ENCODE measurements at regions not wholly inside any gene's neighbourhood (a gene's known extent, or its start where the extent isn't known, plus 50 kb on each side); places are given as distances from the start of the nearest gene placed in this dataset.
"Not testable (repeated sequence)": the region's sequence is repeated elsewhere in the genome, so short reads cannot be mapped to it uniquely, and the experiment has no call there.

- H3K4me2 ChIP-seq = no peak overlapping the region
These were observed 1671.1 kb downstream of the MRPL39 start for GRCh38 chr21:23936224-23936623.

GRCh38 chr21:23930565-23930964 lies 1676.7 kb downstream of the MRPL39 start:
- Histone ChIP-seq H3K4me3 (IDR thresholded peaks at IDR 0.05; ENCODE audit: insufficient read depth, low read depth, low read length) (no peak overlapping the region), H3K4me1 (ENCODE audit: low read depth, poor library complexity, severe bottlenecking) (no peaks in the 10 kb centered on the region), H3K27me3 (ENCODE audit: insufficient read depth, low read depth) (no peaks in the 10 kb centered on the region), H3K9ac (no peak overlapping the region), H4K20me1 (ENCODE audit: insufficient read depth) (no peaks in the 10 kb centered on the region), H2AFZ (ENCODE audit: low read depth) (no peak overlapping the region), H3K27ac (no peak overlapping the region), H3K4me2 (no peak overlapping the region), H3K79me2 (ENCODE audit: insufficient read depth, low read depth) (no peaks in the 10 kb centered on the region), H3K36me3 (ENCODE audit: insufficient read depth) (no peaks in the 10 kb centered on the region)
- TF ChIP-seq CTCF (conservative IDR thresholded peaks at IDR 0.05; ENCODE audit: low read depth, low read length) = no peak

More at GRCh38 chr21:23936224-23936623, 1671.1 kb downstream of the MRPL39 start:
- Histone ChIP-seq H3K79me2 (ENCODE audit: insufficient read depth, low read depth) (no peaks in the 10 kb centered on the region), H4K20me1 (ENCODE audit: insufficient read depth) (no peaks in the 10 kb centered on the region), H2AFZ (ENCODE audit: low read depth) (no peak overlapping the region), H3K27me3 (ENCODE audit: insufficient read depth, low read depth) (no peaks in the 10 kb centered on the region), H3K27ac (no peak overlapping the region), H3K9ac (no peak overlapping the region), H3K4me3 (IDR thresholded peaks at IDR 0.05; ENCODE audit: insufficient read depth, low read depth, low read length) (no peak overlapping the region), H3K36me3 (ENCODE audit: insufficient read depth) (no peaks in the 10 kb centered on the region), H3K4me1 (ENCODE audit: low read depth, poor library complexity, severe bottlenecking) (no peaks in the 10 kb centered on the region)
- TF ChIP-seq CTCF (conservative IDR thresholded peaks at IDR 0.05; ENCODE audit: low read depth, low read length) = peak; percentile 56

GRCh38 chr21:23926430-23926829 lies 1680.9 kb downstream of the MRPL39 start:
- not testable (repeated sequence) for H3K27ac ChIP-seq; H3K27me3 ChIP-seq (ENCODE audit: insufficient read depth, low read depth); H3K4me3 ChIP-seq (IDR thresholded peaks at IDR 0.05; ENCODE audit: insufficient read depth, low read depth, low read length); H3K79me2 ChIP-seq (ENCODE audit: insufficient read depth, low read depth); H3K4me2 ChIP-seq; H2AFZ ChIP-seq (ENCODE audit: low read depth); H3K9ac ChIP-seq; H3K36me3 ChIP-seq (ENCODE audit: insufficient read depth); H3K4me1 ChIP-seq (ENCODE audit: low read depth, poor library complexity, severe bottlenecking); H4K20me1 ChIP-seq (ENCODE audit: insufficient read depth)

GRCh38 chr21:23921670-23922418 lies 1685.4 kb downstream of the MRPL39 start:
- Histone ChIP-seq H3K27ac (no peak overlapping the region), H3K36me3 (ENCODE audit: insufficient read depth) (no peaks in the 10 kb centered on the region), H3K4me1 (ENCODE audit: low read depth, poor library complexity, severe bottlenecking) (no peaks in the 10 kb centered on the region), H3K9ac (no peak overlapping the region), H3K79me2 (ENCODE audit: insufficient read depth, low read depth) (no peaks in the 10 kb centered on the region), H4K20me1 (ENCODE audit: insufficient read depth) (no peaks in the 10 kb centered on the region), H3K4me2 (no peak overlapping the region), H2AFZ (ENCODE audit: low read depth) (no peak overlapping the region), H3K27me3 (ENCODE audit: insufficient read depth, low read depth) (no peaks in the 10 kb centered on the region), H3K4me3 (IDR thresholded peaks at IDR 0.05; ENCODE audit: insufficient read depth, low read depth, low read length) (no peak overlapping the region)
- no peak for TF ChIP-seq CTCF (conservative IDR thresholded peaks at IDR 0.05; ENCODE audit: low read depth, low read length)

- Histone ChIP-seq H3K79me2 (ENCODE audit: insufficient read depth, low read depth) (no peaks in the 10 kb centered on the region), H3K27ac (no peak overlapping the region), H3K4me1 (ENCODE audit: low read depth, poor library complexity, severe bottlenecking) (no peaks in the 10 kb centered on the region), H3K9ac (no peak overlapping the region), H4K20me1 (ENCODE audit: insufficient read depth) (no peaks in the 10 kb centered on the region), H3K4me3 (IDR thresholded peaks at IDR 0.05; ENCODE audit: insufficient read depth, low read depth, low read length) (no peak overlapping the region), H3K4me2 (no peak overlapping the region), H3K36me3 (ENCODE audit: insufficient read depth) (no peaks in the 10 kb centered on the region), H2AFZ (ENCODE audit: low read depth) (no peak overlapping the region), H3K27me3 (ENCODE audit: insufficient read depth, low read depth) (no peaks in the 10 kb centered on the region)
- no peak for TF ChIP-seq CTCF (conservative IDR thresholded peaks at IDR 0.05; ENCODE audit: low read depth, low read length)
These were observed 1706.6 kb downstream of the MRPL39 start for GRCh38 chr21:23900727-23901126.
